GM23338 (cell line): ENCODE measurements at regions not wholly inside any gene's neighbourhood (a gene's known extent, or its start where the extent isn't known, plus 50 kb on each side); places are given as distances from the start of the nearest gene placed in this dataset.

Experiments used
- CREB1 ChIP-seq: fragments of 250-450 bp; sonication (Bioruptor Pico); IDR thresholded peaks from 2 replicates; pipeline ENCODE4 v1.5.0; 2020; ENCODE audit warnings: low read depth, mild to moderate bottlenecking, moderate library complexity
- EZH2 ChIP-seq: fragments of 200-600 bp; sonication (generic); IDR thresholded peaks from one replicate; pipeline ENCODE4 v1.8.0; 2017; ENCODE audit warnings: antibody characterized with exemption, mild to moderate bottlenecking, low read depth; ENCODE audit not compliant: unreplicated experiment
- EZH2phosphoT487 ChIP-seq: fragments of 200-600 bp; sonication (generic); IDR thresholded peaks from one replicate; pipeline ENCODE4 v1.8.1; 2018; ENCODE audit warnings: antibody characterized with exemption; ENCODE audit not compliant: unreplicated experiment
- JUNB ChIP-seq: IDR thresholded peaks from one replicate; pipeline ENCODE4 v1.6.1; 2016; ENCODE audit warnings: antibody characterized with exemption; ENCODE audit not compliant: unreplicated experiment
- NANOG ChIP-seq: IDR thresholded peaks from 2 replicates; pipeline ENCODE4 v1.6.1; 2016; ENCODE audit warnings: antibody characterized with exemption, borderline replicate concordance
- POLR2AphosphoS5 ChIP-seq: IDR thresholded peaks from 2 replicates; pipeline ENCODE4 v1.6.1; 2016; ENCODE audit warnings: antibody characterized with exemption, low read depth
- STAT1 ChIP-seq: IDR thresholded peaks from one replicate; pipeline ENCODE4 v1.6.1; 2016; ENCODE audit warnings: antibody characterized with exemption; ENCODE audit not compliant: unreplicated experiment
- ZNF114 ChIP-seq: fragments of 250-450 bp; sonication (Bioruptor Pico); IDR thresholded peaks from 2 replicates; pipeline ENCODE4 v1.5.0; 2020; ENCODE audit warnings: mild to moderate bottlenecking, moderate library complexity
- ZNF331 ChIP-seq: fragments of 250-450 bp; sonication (Bioruptor Pico); IDR thresholded peaks from 2 replicates; pipeline ENCODE4 v1.5.0; 2020; ENCODE audit warnings: low read depth, mild to moderate bottlenecking, moderate library complexity
- TF ChIP-seq, protein P1 (sequence below), 2 experiments: fragments of 200-600 bp in 1 of 2; sonication (generic) in 1 of 2; conservative IDR thresholded peaks; 2 replicates each; pipeline versions ENCODE4 v1.5.1 to v1.6.1; 2016 to 2017; ENCODE audit warnings: antibody characterized with exemption in 2 of 2, low read depth in 2 of 2, mild to moderate bottlenecking in 2 of 2, moderate library complexity in 1 of 2
- TF ChIP-seq, protein P2 (sequence below): IDR thresholded peaks from one replicate; pipeline ENCODE4 v1.6.1; 2018; ENCODE audit warnings: antibody characterized with exemption; ENCODE audit not compliant: unreplicated experiment
- TF ChIP-seq, protein P3 (sequence below): IDR thresholded peaks from 2 replicates; pipeline ENCODE4 v1.6.1; 2016; ENCODE audit warnings: antibody characterized with exemption

DNA sequence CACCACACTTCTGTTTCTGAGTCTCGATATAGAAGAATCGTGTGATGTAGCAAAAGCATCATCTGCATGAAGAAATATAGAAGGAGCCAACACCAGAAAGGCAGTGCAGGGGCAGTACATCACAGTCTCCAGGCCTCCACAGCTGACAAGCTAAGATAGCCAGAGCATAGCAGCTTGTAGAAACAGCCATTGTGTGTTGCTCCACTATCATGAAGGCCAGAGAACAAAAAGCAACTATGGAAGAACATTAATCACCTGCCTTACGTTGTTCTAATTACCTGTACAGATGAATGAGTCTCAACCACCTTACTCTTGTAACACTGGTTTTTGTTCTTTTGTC lies 129.0 kb downstream of the RND3 start:
- TF ChIP-seq EZH2 (no peak), POLR2AphosphoS5 (no peak), JUNB (no peak), ZNF331 (CRISPR knock-in tag) (no peak), EZH2phosphoT487 (no peak), STAT1 (no peak), CREB1 (CRISPR knock-in tag) (no peak), ZNF114 (CRISPR knock-in tag) (no peak), NANOG (no peak)
- TF ChIP-seq, protein P1, sequence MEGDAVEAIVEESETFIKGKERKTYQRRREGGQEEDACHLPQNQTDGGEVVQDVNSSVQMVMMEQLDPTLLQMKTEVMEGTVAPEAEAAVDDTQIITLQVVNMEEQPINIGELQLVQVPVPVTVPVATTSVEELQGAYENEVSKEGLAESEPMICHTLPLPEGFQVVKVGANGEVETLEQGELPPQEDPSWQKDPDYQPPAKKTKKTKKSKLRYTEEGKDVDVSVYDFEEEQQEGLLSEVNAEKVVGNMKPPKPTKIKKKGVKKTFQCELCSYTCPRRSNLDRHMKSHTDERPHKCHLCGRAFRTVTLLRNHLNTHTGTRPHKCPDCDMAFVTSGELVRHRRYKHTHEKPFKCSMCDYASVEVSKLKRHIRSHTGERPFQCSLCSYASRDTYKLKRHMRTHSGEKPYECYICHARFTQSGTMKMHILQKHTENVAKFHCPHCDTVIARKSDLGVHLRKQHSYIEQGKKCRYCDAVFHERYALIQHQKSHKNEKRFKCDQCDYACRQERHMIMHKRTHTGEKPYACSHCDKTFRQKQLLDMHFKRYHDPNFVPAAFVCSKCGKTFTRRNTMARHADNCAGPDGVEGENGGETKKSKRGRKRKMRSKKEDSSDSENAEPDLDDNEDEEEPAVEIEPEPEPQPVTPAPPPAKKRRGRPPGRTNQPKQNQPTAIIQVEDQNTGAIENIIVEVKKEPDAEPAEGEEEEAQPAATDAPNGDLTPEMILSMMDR (conservative IDR thresholded peaks at IDR 0.05; ENCODE audit: low read depth in 2 of 2) = no peak
- TF ChIP-seq, protein P2, sequence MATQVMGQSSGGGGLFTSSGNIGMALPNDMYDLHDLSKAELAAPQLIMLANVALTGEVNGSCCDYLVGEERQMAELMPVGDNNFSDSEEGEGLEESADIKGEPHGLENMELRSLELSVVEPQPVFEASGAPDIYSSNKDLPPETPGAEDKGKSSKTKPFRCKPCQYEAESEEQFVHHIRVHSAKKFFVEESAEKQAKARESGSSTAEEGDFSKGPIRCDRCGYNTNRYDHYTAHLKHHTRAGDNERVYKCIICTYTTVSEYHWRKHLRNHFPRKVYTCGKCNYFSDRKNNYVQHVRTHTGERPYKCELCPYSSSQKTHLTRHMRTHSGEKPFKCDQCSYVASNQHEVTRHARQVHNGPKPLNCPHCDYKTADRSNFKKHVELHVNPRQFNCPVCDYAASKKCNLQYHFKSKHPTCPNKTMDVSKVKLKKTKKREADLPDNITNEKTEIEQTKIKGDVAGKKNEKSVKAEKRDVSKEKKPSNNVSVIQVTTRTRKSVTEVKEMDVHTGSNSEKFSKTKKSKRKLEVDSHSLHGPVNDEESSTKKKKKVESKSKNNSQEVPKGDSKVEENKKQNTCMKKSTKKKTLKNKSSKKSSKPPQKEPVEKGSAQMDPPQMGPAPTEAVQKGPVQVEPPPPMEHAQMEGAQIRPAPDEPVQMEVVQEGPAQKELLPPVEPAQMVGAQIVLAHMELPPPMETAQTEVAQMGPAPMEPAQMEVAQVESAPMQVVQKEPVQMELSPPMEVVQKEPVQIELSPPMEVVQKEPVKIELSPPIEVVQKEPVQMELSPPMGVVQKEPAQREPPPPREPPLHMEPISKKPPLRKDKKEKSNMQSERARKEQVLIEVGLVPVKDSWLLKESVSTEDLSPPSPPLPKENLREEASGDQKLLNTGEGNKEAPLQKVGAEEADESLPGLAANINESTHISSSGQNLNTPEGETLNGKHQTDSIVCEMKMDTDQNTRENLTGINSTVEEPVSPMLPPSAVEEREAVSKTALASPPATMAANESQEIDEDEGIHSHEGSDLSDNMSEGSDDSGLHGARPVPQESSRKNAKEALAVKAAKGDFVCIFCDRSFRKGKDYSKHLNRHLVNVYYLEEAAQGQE = no peak
- TF ChIP-seq, protein P3, sequence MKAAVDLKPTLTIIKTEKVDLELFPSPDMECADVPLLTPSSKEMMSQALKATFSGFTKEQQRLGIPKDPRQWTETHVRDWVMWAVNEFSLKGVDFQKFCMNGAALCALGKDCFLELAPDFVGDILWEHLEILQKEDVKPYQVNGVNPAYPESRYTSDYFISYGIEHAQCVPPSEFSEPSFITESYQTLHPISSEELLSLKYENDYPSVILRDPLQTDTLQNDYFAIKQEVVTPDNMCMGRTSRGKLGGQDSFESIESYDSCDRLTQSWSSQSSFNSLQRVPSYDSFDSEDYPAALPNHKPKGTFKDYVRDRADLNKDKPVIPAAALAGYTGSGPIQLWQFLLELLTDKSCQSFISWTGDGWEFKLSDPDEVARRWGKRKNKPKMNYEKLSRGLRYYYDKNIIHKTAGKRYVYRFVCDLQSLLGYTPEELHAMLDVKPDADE = no peak
